ENCODE measurements at regions not wholly inside any gene's neighbourhood (a gene's known extent, or its start where the extent isn't known, plus 50 kb on each side); places are given as distances from the start of the nearest gene placed in this dataset.
"Not testable (repeated sequence)": the region's sequence is repeated elsewhere in the genome, so short reads cannot be mapped to it uniquely, and the experiment has no call there.

DNA sequence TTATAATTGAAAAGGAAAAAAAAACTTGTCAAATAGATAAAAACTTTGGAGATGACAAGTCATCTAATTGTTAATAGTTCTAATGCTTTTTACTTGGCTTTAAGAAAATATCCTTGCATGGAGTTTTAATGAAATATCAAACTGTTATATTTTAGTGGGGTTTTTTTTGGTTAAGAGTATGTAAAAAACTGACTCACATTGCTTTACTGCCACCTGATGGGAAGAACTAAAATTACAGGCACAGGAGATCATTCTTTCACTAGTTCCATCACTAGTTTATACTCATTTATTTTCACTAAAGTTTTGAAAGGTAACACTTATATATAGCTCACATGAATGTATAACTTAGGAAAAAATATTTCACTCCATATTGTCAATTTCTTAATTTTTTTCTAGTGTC, 309.1 kb downstream of the LMBRD1 start:
- no peak for DNase-seq

DNA sequence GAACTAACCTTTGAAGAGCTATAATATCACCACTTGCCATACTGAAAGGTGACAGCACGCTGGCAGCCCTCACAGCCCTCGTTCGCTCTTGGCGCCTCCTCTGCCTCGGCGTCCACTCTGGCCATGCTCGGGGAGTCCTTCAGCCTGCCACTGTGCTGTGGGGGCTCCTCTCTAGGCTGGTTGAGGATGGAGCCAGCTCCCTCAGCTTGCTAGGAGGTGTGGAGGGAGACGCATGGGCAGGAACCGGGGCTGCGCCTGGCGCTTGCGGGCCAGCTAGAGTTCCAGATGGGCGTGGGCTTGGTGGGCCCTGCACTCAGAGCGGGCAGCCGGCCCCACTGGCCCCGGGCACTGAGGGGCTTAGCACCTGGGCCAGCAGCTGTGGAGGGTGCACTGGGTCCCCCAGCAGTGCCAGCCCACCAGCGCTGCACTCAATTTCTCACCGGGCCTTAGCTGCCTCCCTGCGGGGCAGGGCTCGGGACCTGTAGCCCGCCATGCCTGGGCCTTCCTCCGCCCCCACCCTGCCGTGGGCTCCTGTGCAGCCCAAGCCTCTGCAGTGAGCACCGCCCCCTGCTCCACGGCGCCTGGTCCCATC, 329.7 kb downstream of the LMBRD1 start:
- no peak for DNase-seq

DNA sequence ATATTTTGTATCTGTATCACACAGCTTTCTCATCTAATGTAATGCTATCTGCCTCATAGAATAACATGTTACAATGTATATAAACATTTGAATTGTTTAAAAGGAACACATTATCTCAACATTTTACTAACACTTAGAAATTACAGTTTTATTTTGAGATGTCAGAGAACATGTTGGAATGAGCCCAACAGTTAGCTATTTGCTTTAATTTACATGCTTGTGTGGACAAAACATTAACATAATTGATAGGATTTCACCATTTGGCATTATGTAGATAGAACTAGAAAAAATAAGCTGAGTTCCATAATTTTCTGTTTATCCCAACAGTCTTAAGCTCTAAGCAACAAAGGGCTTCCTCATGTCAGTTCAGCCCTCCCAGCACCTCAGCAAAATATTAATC, 330.9 kb downstream of the LMBRD1 start:
- no peak for DNase-seq

DNA sequence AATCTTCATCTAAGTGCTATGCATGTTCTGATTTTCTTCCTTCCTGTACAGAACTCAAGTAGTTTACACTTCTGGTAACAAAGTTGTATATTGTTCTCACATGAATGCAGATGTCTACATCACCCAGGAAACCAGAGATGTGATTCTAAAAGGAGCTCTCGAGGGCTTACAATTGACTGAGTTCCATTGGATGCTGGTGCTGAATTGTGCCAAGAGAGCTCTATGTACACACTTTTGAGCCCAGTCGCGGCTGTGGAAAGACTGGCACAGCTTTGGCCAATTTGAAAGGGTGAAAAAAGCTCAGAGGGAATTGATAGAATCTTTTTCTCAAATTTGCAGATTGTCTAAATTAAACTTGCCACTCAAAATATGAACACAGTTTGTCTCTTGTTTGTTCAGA, 340.7 kb downstream of the LMBRD1 start:
- DNase-seq = no peak

DNA sequence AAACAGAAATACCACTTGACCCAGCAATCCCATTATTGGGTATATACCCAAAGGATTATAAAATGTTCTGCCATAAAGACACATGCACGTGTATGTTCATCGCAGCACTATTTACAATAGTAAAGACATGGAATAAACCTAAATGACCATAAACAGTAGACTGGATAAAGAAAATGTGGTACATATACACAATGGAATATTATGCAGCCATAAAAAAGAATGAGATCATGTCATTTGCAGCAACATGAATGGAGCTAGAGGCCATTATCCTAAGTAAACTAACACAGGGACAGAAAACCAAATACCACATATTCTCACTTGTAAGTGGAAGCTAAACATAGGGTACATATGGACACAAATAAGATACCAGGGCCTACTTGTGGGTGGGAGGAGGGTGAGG, 342.2 kb downstream of the LMBRD1 start:
- DNase-seq = not testable (repeated sequence)

DNA sequence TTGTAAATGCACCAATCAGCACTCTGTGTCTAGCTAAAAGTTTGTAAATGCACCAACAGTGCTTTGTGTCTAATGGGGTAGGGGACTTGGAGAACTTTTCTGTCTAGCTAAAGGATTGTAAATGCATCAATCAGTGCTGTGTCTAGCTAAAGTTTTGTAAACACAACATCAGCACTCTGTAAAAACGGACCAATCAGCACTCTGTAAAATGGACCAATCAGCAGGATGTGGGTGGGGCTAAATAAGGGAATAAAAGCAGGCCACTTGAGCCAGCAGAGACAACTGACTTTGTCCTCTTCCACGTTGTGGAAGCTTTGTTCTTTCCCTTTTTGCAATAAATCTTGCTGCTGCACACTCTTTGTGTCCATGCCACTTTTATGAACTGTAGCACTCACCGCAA, 346.3 kb downstream of the LMBRD1 start:
- not testable (repeated sequence) for DNase-seq

DNA sequence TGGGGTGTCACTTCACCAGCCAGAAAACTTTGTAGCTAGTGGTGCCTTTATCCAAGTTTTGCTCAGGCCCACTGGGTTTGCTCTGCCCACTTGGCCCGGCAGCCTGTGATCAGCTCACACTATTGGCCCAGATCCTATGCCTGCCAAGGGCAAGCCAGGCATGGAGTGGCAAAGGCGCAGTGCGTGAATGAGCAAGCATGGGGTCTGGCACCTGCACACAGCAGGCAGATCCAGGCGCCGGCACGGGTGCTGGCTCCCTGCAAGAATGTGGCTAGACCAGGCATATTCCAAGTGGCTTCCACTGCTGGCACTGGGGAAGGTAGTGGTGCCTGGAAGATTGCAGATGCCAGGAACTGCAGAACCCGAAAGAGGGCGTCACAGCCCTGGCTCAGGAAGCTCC, 346.9 kb downstream of the LMBRD1 start:
- DNase-seq = no peak

All from left kidney (tissue), 1 donor.